ENCODE measurements at regions not wholly inside any gene's neighbourhood (a gene's known extent, or its start where the extent isn't known, plus 50 kb on each side); places are given as distances from the start of the nearest gene placed in this dataset.

DNA sequence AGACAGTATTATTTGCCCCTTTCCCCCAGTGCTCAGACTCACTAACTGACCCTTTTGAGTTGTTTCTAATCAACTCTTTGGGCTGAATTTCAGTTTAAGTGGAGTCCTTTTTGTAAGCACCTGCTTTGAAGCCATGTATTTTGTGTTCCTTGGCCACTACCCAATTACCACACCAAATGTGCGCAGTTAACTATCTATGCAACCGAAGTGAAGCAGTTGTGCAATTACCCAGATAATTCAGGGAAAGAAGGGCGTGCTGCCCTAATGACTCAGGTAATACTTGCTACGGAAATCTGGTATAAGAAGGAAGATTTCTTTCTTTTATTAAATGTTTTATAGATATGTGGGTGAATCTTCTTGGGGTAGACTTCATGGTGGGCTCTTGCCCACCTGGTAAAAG lies 371.9 kb upstream of the TBL1XR1 start:
- H3K27ac ChIP-seq = no peak overlapping the region
- TF ChIP-seq, protein P1, sequence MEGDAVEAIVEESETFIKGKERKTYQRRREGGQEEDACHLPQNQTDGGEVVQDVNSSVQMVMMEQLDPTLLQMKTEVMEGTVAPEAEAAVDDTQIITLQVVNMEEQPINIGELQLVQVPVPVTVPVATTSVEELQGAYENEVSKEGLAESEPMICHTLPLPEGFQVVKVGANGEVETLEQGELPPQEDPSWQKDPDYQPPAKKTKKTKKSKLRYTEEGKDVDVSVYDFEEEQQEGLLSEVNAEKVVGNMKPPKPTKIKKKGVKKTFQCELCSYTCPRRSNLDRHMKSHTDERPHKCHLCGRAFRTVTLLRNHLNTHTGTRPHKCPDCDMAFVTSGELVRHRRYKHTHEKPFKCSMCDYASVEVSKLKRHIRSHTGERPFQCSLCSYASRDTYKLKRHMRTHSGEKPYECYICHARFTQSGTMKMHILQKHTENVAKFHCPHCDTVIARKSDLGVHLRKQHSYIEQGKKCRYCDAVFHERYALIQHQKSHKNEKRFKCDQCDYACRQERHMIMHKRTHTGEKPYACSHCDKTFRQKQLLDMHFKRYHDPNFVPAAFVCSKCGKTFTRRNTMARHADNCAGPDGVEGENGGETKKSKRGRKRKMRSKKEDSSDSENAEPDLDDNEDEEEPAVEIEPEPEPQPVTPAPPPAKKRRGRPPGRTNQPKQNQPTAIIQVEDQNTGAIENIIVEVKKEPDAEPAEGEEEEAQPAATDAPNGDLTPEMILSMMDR (conservative IDR thresholded peaks at IDR 0.05) = no peak
- no peak for TF ChIP-seq ZFX (IDR thresholded peaks at IDR 0.05)

DNA sequence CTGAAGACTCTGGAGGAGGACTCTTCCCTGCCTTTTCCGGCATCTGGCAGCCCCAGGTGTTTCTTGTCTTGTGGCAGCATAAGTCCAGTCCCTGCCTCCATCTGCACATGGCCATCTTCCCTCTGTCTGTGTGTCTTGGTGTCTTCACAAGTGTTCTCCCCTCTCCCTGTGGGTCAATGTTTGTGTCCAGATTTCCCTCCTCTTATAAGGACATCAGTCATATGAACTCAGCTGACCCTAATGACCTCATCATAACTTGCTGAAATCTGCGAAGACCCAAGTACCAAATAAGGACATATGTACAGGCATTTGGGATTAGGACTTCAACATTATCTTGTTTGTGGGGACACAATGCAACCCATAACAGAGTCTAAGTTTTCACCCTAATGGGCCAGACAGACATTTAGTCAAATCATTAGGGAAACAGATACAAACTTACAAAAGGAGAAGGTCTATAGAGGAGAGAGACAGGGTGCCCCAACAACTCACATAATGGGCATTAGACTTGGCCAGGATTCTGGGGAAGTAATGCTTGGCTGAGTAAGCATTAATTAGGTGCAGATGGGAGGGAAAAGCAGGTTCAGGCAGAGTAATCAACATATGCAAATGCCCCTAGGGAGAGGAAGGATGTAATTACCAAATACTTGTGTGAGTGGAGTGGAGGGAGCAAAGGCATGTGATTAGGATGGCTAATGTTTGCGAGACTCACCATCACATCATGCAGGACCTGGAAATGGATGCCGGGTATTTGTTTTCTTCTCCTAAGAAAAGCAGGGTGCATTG lies 372.8 kb upstream of the TBL1XR1 start:
- H3K27ac ChIP-seq = no peak overlapping the region
- TF ChIP-seq, protein P1 (conservative IDR thresholded peaks at IDR 0.05) = no peak
- no peak for TF ChIP-seq ZFX (IDR thresholded peaks at IDR 0.05)

DNA sequence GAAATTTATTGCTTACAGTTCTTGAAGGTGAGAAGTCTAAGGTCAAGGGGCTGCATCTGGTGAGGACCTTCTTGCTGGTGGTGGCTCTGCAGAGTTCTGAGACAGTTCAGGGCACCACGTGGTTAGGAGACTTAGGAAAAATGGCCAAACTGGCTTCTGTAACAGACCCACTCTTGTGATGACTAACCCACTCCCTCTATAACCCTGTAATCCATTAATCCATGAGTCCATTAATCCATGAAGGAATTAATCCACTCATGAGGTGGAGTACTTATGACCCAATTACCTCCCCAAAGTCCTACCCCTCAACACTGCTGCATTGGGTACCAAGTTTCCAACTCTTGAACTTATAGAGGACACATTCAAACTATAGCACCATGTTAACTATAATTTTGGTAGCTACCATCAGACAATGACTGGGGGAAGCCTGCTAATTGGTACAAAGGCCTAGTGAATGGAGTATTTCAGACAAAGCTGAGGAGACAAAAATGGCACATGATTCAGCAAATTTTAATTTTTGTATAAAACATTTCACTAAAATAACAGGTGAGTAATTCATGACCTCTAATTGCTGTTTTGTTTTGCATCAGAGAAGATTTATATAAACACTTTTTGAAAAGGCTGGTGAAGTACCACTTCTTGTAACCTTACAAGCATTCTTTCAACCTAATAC lies 374.1 kb upstream of the TBL1XR1 start:
- TF ChIP-seq, protein P1 (conservative IDR thresholded peaks at IDR 0.05) = no peak
- TF ChIP-seq ZFX (IDR thresholded peaks at IDR 0.05) = no peak

GRCh38 chr3:177571944-177572315 lies 374.6 kb upstream of the TBL1XR1 start:
- no peak for TF ChIP-seq ZFX (IDR thresholded peaks at IDR 0.05)
- TF ChIP-seq, protein P1 (conservative IDR thresholded peaks at IDR 0.05) = no peak
- no peak overlapping the region for H3K27ac ChIP-seq

More for the DNA sequence above, 374.1 kb upstream of the TBL1XR1 start:
- H3K27ac ChIP-seq = no peak overlapping the region

DNA sequence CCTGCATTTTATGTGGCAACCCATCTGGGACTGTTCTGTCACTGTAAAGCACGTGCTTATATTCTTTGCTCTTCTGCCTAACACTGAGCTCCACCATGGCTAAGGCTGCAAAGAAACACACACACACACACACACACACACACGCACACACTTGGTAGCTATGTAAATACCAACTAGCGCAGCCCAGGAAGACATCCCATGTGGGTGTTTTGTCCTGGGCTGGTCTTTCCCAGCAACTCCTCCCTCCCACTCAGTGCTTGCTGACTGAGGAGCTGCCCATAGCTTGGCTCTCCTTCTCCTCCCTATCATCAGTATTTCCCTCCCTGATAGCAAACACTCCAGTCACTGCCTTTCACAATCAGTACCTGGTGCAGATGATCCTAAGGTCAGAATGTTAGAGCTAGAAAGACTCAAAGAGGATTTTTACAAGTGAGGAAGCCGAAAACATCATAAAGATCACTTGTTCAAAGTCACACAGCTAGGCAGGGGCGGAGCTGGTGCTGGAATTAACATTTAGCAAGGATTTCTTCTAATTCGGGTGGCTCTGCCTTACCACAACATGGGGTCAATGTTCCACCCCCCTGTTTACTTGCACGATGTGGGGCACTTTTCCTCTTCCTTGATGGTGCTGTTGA lies 377.1 kb upstream of the TBL1XR1 start:
- H3K27ac ChIP-seq = no peak overlapping the region
- TF ChIP-seq, protein P1 (conservative IDR thresholded peaks at IDR 0.05) = no peak
- no peak for TF ChIP-seq ZFX (IDR thresholded peaks at IDR 0.05)

DNA sequence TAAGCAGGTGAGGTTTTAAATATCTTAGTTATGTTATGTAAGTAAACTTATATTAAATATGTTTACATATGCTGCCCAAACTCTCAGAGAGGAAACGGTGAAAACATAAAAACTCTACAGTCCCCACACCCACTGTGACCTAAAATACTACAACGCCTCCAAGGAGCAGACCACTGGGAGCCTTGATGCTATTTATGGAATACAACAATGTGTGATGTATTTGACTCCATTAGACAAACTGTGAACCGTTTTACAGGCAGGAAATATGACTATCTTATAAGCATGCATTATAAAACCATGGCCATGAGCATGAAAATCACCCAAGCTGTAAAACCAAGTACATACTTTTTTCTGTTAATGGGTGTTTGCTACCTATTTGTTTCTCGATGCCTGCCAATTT lies 379.5 kb upstream of the TBL1XR1 start:
- no peak for TF ChIP-seq ZFX (IDR thresholded peaks at IDR 0.05)
- TF ChIP-seq, protein P1 (conservative IDR thresholded peaks at IDR 0.05) = no peak
- no peak overlapping the region for H3K27ac ChIP-seq

- TF ChIP-seq, protein P1 (conservative IDR thresholded peaks at IDR 0.05) = no peak
- TF ChIP-seq ZFX (IDR thresholded peaks at IDR 0.05) = no peak
- no peak overlapping the region for H3K27ac ChIP-seq
Measured at GRCh38 chr3:177578488-177578887, 381.2 kb upstream of the TBL1XR1 start.

Measured in C4-2B (cell line).